Chondrocyte (in vitro differentiated cells): ENCODE measurements at regions not wholly inside any gene's neighbourhood (a gene's known extent, or its start where the extent isn't known, plus 50 kb on each side); places are given as distances from the start of the nearest gene placed in this dataset.

ENCODE experiments used
- DNase-seq: peaks from one replicate; pipeline ENCODE4 v3.0.0; 2021; ENCODE audit warnings: mixed read lengths, low spot score
- H3K27ac Mint-ChIP-seq: one replicate; pipeline ENCODE4 v1.8.0; 2021; ENCODE audit warnings: mild to moderate bottlenecking, moderate library complexity, mixed read lengths; ENCODE audit not compliant: unreplicated experiment
- H3K27me3 Mint-ChIP-seq: 2 replicates; pipeline ENCODE4 v1.8.0; 2021; ENCODE audit warnings: low read depth, mixed read lengths
- H3K36me3 Mint-ChIP-seq: 2 replicates; pipeline ENCODE4 v1.8.0; 2021; ENCODE audit warnings: low read depth, mixed read lengths
- H3K4me1 Mint-ChIP-seq: 2 replicates; pipeline ENCODE4 v1.8.0; 2021; ENCODE audit warnings: low read depth, mild to moderate bottlenecking, mixed read lengths
- H3K4me3 Mint-ChIP-seq: one replicate; pipeline ENCODE4 v1.8.0; 2021; ENCODE audit warnings: mild to moderate bottlenecking, moderate library complexity, mixed read lengths; ENCODE audit not compliant: unreplicated experiment
- H3K9me3 Mint-ChIP-seq: 2 replicates; pipeline ENCODE4 v1.8.0; 2021; ENCODE audit warnings: low read depth, mixed read lengths
- CTCF ChIP-seq: fragments of 200-600 bp; sonication (generic); IDR thresholded peaks from 2 replicates; pipeline ENCODE4 v1.5.0; 2021; ENCODE audit warnings: antibody characterized with exemption, mild to moderate bottlenecking, moderate library complexity

DNA sequence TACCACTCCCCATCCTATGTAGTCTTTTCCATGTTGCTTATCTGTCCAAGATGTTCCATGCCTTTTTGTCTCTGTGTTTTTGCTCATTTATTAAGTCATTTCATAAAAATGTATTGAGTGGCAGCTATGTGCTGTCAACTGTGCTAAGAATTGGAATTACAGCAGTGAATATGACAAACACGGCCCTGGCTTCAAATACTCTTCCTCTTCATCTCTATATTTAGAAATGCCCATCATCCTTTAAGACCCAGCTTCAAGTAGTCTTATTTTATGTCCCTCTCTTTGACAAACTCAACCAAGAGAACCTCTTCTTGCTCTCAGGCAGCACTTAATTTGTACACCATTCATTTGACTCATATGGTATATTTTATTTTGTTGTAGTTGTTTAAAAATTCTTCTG, 55.4 kb upstream of the AMOT start:
- H3K4me1 Mint-ChIP-seq = peaks cover 3% of the 10 kb centered on the region
- no peaks in the 10 kb centered on the region for H3K36me3 Mint-ChIP-seq
- no peak overlapping the region for H3K4me3 Mint-ChIP-seq
- no peak for DNase-seq
- no peaks in the 10 kb centered on the region for H3K27me3 Mint-ChIP-seq
- no peaks in the 10 kb centered on the region for H3K9me3 Mint-ChIP-seq
- no peak for TF ChIP-seq CTCF
- H3K27ac Mint-ChIP-seq = no peak overlapping the region
